GM12878 (cell line): ENCODE measurements at regions not wholly inside any gene's neighbourhood (a gene's known extent, or its start where the extent isn't known, plus 50 kb on each side); places are given as distances from the start of the nearest gene placed in this dataset.

Experiments used
- ATAC-seq: fragments of 200-7000 bp; cut with Tn5 transposase; 3 replicates; pipeline ENCODE4 v1.9.1; 2020; ENCODE audit warnings: mild to moderate bottlenecking, moderate library complexity
- BruUV-seq: library from RNA; stranded (reverse); fragments of 400-500 nt; replicated peaks from 2 replicates; lab custom pipeline; 2021; lab: Mats Ljungman, UMichigan
- CTCF ChIA-PET: fragments of 300-600 bp; sonication (Branson Sonifier 250); formaldehyde crosslinking; extraction: SDS; loops from one replicate; lab custom pipeline; 2021; ENCODE audit warnings: inconsistent platforms; lab: Yijun Ruan, JAX
- POLR2A ChIA-PET: fragments of 350-600 bp; formaldehyde crosslinking; extraction: SDS; loops from one replicate; lab custom pipeline; 2021; ENCODE audit warnings: inconsistent platforms; lab: Charles Lee
- RAD21 ChIA-PET: fragments of 300-600 bp; sonication (Branson Sonifier 250); formaldehyde crosslinking; loops from one replicate; lab custom pipeline; 2023; ENCODE audit warnings: antibody characterized with exemption; ENCODE audit not compliant: unreplicated experiment; lab: Charles Lee
- SMC1A ChIA-PET: fragments of 300-600 bp; sonication (Branson Sonifier 250); formaldehyde crosslinking; loops from one replicate; lab custom pipeline; 2023; ENCODE audit not compliant: unreplicated experiment, uncharacterized antibody; lab: Charles Lee
- DNase-seq: peaks from one replicate; pipeline ENCODE4 v3.0.0-alpha.2; 2011; ENCODE audit warnings: low read depth, low spot score
- FAIRE-seq: peaks from 3 replicates; lab custom pipeline; 2011; peaks lifted over from hg19 to GRCh38; lab: Jason Lieb, UNC
- H2AFZ ChIP-seq: 2 replicates; pipeline ENCODE4 v1.6.0; 2011; ENCODE audit warnings: low read depth, low read length, control low read depth; ENCODE audit not compliant: control insufficient read depth
- H3K27ac ChIP-seq: 2 replicates; pipeline ENCODE4 v1.5.1; 2011; ENCODE audit warnings: control low read depth; ENCODE audit not compliant: control insufficient read depth, insufficient read depth
- H3K27me3 ChIP-seq, 2 experiments: replicated peaks in 1 of 2; 2 replicates each; pipeline versions ENCODE4 v1.6.0 to v1.6.1; 2011; ENCODE audit warnings: low read length in 1 of 2; ENCODE audit not compliant: control insufficient read depth in 2 of 2, insufficient read depth in 2 of 2
- H3K36me3 ChIP-seq, 2 experiments: 2 replicates each; pipeline ENCODE4 v1.5.1; 2011; ENCODE audit warnings: low read length in 1 of 2; ENCODE audit not compliant: control insufficient read depth in 2 of 2, insufficient read depth in 2 of 2
- H3K4me1 ChIP-seq: 2 replicates; pipeline ENCODE4 v1.6.1; 2011; ENCODE audit warnings: mild to moderate bottlenecking, low read length, moderate library complexity, mixed read lengths; ENCODE audit not compliant: control insufficient read depth, insufficient read depth
- H3K4me2 ChIP-seq: 2 replicates; pipeline ENCODE4 v1.6.0; 2011; ENCODE audit warnings: control low read depth; ENCODE audit not compliant: control insufficient read depth, insufficient read depth
- H3K4me3 ChIP-seq: fragments of 200-600 bp; sonication (generic); 2 replicates; pipeline ENCODE4 v1.5.1; 2016
- H3K79me2 ChIP-seq: 2 replicates; pipeline ENCODE4 v1.6.0; 2011; ENCODE audit warnings: low read length; ENCODE audit not compliant: control insufficient read depth, insufficient read depth
- H3K9ac ChIP-seq: 2 replicates; pipeline ENCODE4 v1.8.0; 2011; ENCODE audit warnings: low read length, control low read depth, mixed read lengths; ENCODE audit not compliant: control insufficient read depth, insufficient read depth
- H3K9me3 ChIP-seq: replicated peaks from 3 replicates; pipeline ENCODE4 v1.5.1; 2011; ENCODE audit warnings: mild to moderate bottlenecking, low read length; ENCODE audit not compliant: control insufficient read depth, insufficient read depth
- H4K20me1 ChIP-seq: 2 replicates; pipeline ENCODE4 v1.6.0; 2011; ENCODE audit not compliant: control insufficient read depth, insufficient read depth
- BHLHE40 ChIP-seq, 2 experiments: fragments of 450-650 bp in 1 of 2; IDR thresholded peaks; 2 replicates each; pipeline ENCODE4 v1.6.1; 2011 to 2017; ENCODE audit warnings: low read depth in 2 of 2, borderline replicate concordance in 1 of 2, improper control_type of control experiment in 1 of 2, low read length in 1 of 2, mild to moderate bottlenecking in 1 of 2
- CEBPB ChIP-seq, 2 experiments: fragments of 150-350 bp in 1 of 2; IDR thresholded peaks; 2 replicates each; pipeline ENCODE4 v1.6.1; 2012 to 2014; ENCODE audit warnings: low read depth in 2 of 2, low read length in 2 of 2, borderline replicate concordance in 1 of 2, inconsistent platforms in 1 of 2
- ETV6 ChIP-seq, 2 experiments: fragments of 450-650 bp in 1 of 2; IDR thresholded peaks in 1 of 2; conservative IDR thresholded peaks in 1 of 2; 2 replicates each; pipeline ENCODE4 v1.6.1; 2014; ENCODE audit warnings: antibody characterized with exemption in 1 of 2, borderline replicate concordance in 1 of 2, low read depth in 1 of 2, mild to moderate bottlenecking in 1 of 2, moderate library complexity in 1 of 2
- HDGF ChIP-seq: fragments of 450-650 bp; IDR thresholded peaks from 2 replicates; pipeline ENCODE4 v1.6.1; 2016; ENCODE audit warnings: antibody characterized with exemption
- MEF2A ChIP-seq: IDR thresholded peaks from 2 replicates; pipeline ENCODE4 v1.6.1; 2011; ENCODE audit warnings: low read depth, mild to moderate bottlenecking, low read length, moderate library complexity; ENCODE audit not compliant: insufficient read depth
- MYC ChIP-seq: IDR thresholded peaks from 2 replicates; pipeline ENCODE4 v1.6.1; 2011; ENCODE audit warnings: mild to moderate bottlenecking, low read length, moderate library complexity, inconsistent platforms; ENCODE audit not compliant: insufficient read depth, insufficient replicate concordance, insufficient read length, severe bottlenecking
- NR2C2 ChIP-seq: IDR thresholded peaks from 2 replicates; pipeline ENCODE4 v1.6.1; 2011; ENCODE audit warnings: borderline replicate concordance, low read depth; ENCODE audit not compliant: control insufficient read depth, insufficient read length
- NRF1 ChIP-seq: conservative IDR thresholded peaks from 2 replicates; pipeline ENCODE4 v1.6.1; 2011; ENCODE audit warnings: mild to moderate bottlenecking, low read depth, low read length, improper control_type of control experiment
- POLR2AphosphoS5 ChIP-seq: IDR thresholded peaks from 2 replicates; pipeline ENCODE4 v1.6.1; 2011; ENCODE audit warnings: mild to moderate bottlenecking, low read length, inconsistent platforms
- RAD21 ChIP-seq: IDR thresholded peaks from 2 replicates; pipeline ENCODE4 v1.6.1; 2011; ENCODE audit warnings: mild to moderate bottlenecking, low read depth, low read length, moderate library complexity; ENCODE audit not compliant: insufficient read depth
- RCOR1 ChIP-seq: conservative IDR thresholded peaks from 2 replicates; pipeline ENCODE4 v1.6.1; 2012; ENCODE audit warnings: low read depth, low read length, improper control_type of control experiment
- RELA ChIP-seq: fragments of 450-650 bp; IDR thresholded peaks from 2 replicates; pipeline ENCODE4 v1.8.0; 2014; ENCODE audit warnings: borderline replicate concordance; ENCODE audit not compliant: partially characterized antibody
- SREBF1 ChIP-seq: IDR thresholded peaks from 2 replicates; pipeline ENCODE4 v1.6.1; 2012; ENCODE audit warnings: mild to moderate bottlenecking, low read length
- WGBS: methylation state at CpG from one replicate; pipeline ENCODE4 v1.1.6; 2016; ENCODE audit warnings: low lambda C conversion rate; ENCODE audit not compliant: insufficient replicate concordance, insufficient coverage; ENCODE audit errors: missing lambda C conversion rate; 5-methylcytosine and 5-hydroxymethylcytosine counted together
- in situ Hi-C: fragments of 300-500 bp; cut with MboI; formaldehyde crosslinking; loops from 9 replicates; pipeline ENCODE4 v1.14.3; 2018; ENCODE audit warnings: mixed read lengths
- intact Hi-C: fragments of 100-400 bp; cut with micrococcal nuclease; formaldehyde crosslinking; loops from one replicate; pipeline ENCODE4 v1.14.2; 2022; ENCODE audit not compliant: unreplicated experiment
- TF ChIP-seq, protein P1 (sequence below): IDR thresholded peaks from 2 replicates; pipeline ENCODE4 v1.6.1; 2011; ENCODE audit warnings: borderline replicate concordance, low read depth, mild to moderate bottlenecking, moderate library complexity, low read length; ENCODE audit not compliant: insufficient read depth, poor library complexity, severe bottlenecking
- TF ChIP-seq, protein P2 (sequence below): fragments of 450-650 bp; IDR thresholded peaks from 2 replicates; pipeline ENCODE4 v1.6.1; 2017; ENCODE audit warnings: mild to moderate bottlenecking, moderate library complexity

DNA sequence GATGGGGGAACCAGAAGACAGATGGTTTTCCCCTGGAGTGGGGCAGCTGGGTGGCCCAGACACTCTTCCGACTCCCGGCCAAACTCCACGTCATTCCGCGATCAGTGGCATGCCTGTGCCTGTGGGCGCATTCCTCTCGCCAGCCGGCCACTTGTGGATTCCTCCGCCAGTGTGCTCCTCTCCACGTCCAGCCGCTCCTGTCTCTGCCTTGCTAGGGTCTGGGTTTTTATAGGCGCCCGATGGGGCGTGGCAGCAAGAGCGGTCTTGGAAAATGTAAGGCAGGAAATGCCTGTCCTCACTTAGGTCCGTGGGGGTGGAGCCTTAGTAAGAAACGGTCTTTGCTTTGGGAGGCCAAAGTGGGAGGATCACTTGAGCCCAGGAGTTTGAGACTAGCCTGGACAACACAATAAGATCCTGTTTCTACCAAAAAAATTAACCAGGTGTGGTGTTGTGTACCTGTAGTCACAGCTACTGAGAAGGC, 81.6 kb upstream of the SEPTIN5 start:
- in situ Hi-C loops = no loop called here
- CTCF ChIA-PET = interaction anchor here (0.9 to 4.3 kb wide), 3 partner anchors 142 to 488 kb away, joined by 3 to 35 read pairs (median 3); partner anchors contain the start of gene ESS2

More for the DNA sequence above, 81.6 kb upstream of the SEPTIN5 start:
- no peaks in the 10 kb centered on the region for H3K79me2 ChIP-seq
- no peak overlapping the region for H3K9ac ChIP-seq
- no peak for TF ChIP-seq SREBF1
- TF ChIP-seq NR2C2 = no peak
- no peak for TF ChIP-seq ETV6 (conservative IDR thresholded peaks at IDR 0.05 in 1 of 2, IDR thresholded peaks at IDR 0.05 in 1 of 2; ENCODE audit: borderline replicate concordance in 1 of 2, low read depth in 1 of 2)
- TF ChIP-seq CEBPB (IDR thresholded peaks at IDR 0.05; ENCODE audit: borderline replicate concordance in 1 of 2, low read depth in 2 of 2, low read length in 2 of 2) = no peak
- no peak for TF ChIP-seq RAD21
- TF ChIP-seq MYC = no peak
- no peak for TF ChIP-seq POLR2AphosphoS5
- TF ChIP-seq MEF2A = no peak
- TF ChIP-seq, protein P1, sequence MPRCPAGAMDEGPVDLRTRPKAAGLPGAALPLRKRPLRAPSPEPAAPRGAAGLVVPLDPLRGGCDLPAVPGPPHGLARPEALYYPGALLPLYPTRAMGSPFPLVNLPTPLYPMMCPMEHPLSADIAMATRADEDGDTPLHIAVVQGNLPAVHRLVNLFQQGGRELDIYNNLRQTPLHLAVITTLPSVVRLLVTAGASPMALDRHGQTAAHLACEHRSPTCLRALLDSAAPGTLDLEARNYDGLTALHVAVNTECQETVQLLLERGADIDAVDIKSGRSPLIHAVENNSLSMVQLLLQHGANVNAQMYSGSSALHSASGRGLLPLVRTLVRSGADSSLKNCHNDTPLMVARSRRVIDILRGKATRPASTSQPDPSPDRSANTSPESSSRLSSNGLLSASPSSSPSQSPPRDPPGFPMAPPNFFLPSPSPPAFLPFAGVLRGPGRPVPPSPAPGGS = no peak
- TF ChIP-seq BHLHE40 (IDR thresholded peaks at IDR 0.05; ENCODE audit: borderline replicate concordance in 1 of 2, low read depth in 2 of 2, low read length in 1 of 2) = no peak
- TF ChIP-seq, protein P2, sequence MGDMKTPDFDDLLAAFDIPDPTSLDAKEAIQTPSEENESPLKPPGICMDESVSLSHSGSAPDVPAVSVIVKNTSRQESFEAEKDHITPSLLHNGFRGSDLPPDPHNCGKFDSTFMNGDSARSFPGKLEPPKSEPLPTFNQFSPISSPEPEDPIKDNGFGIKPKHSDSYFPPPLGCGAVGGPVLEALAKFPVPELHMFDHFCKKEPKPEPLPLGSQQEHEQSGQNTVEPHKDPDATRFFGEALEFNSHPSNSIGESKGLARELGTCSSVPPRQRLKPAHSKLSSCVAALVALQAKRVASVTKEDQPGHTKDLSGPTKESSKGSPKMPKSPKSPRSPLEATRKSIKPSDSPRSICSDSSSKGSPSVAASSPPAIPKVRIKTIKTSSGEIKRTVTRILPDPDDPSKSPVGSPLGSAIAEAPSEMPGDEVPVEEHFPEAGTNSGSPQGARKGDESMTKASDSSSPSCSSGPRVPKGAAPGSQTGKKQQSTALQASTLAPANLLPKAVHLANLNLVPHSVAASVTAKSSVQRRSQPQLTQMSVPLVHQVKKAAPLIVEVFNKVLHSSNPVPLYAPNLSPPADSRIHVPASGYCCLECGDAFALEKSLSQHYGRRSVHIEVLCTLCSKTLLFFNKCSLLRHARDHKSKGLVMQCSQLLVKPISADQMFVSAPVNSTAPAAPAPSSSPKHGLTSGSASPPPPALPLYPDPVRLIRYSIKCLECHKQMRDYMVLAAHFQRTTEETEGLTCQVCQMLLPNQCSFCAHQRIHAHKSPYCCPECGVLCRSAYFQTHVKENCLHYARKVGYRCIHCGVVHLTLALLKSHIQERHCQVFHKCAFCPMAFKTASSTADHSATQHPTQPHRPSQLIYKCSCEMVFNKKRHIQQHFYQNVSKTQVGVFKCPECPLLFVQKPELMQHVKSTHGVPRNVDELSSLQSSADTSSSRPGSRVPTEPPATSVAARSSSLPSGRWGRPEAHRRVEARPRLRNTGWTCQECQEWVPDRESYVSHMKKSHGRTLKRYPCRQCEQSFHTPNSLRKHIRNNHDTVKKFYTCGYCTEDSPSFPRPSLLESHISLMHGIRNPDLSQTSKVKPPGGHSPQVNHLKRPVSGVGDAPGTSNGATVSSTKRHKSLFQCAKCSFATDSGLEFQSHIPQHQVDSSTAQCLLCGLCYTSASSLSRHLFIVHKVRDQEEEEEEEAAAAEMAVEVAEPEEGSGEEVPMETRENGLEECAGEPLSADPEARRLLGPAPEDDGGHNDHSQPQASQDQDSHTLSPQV = no peak
- no peak for TF ChIP-seq RCOR1
- TF ChIP-seq RELA = no peak
- no peak for TF ChIP-seq HDGF
- TF ChIP-seq NRF1 = no peak
- no peaks in the 10 kb centered on the region for H4K20me1 ChIP-seq
- no peaks in the 10 kb centered on the region for H3K36me3 ChIP-seq
- SMC1A ChIA-PET = no interaction called here
- no TSS peak for BruUV-seq
- POLR2A ChIA-PET = no interaction called here
- no peaks in the 10 kb centered on the region for H3K4me1 ChIP-seq
- DNase-seq (no peak), FAIRE-seq (no peak), ATAC-seq (no peak)
- intact Hi-C loops = loop anchor here (5.0 to 10.0 kb wide), 2 partner anchors 158 to 330 kb away; partner anchors contain the start of genes CDC45 and UFD1
- RAD21 ChIA-PET = no interaction called here
- H3K4me3 ChIP-seq = no peak overlapping the region
- H2AFZ ChIP-seq = no peak overlapping the region
- 0 out of 4 replicates have a peak, but pooled peaks cover 0 to 2% of the 10 kb centered on the region in 2 experiments for H3K27me3 ChIP-seq
- no peak overlapping the region for H3K4me2 ChIP-seq
- no peaks in the 10 kb centered on the region for H3K9me3 ChIP-seq
- 72% methylated on average over 17 of the region's 17 CpGs for WGBS
- no peak overlapping the region for H3K27ac ChIP-seq
